22Rv1 (cell line): ENCODE measurements at regions not wholly inside any gene's neighbourhood (a gene's known extent, or its start where the extent isn't known, plus 50 kb on each side); places are given as distances from the start of the nearest gene placed in this dataset.

Experiments used
- H3K27ac ChIP-seq: fragments of 450-650 bp; 2 replicates; pipeline ENCODE4 v1.5.1; 2017
- ZFX ChIP-seq: fragments of 450-650 bp; IDR thresholded peaks from 2 replicates; pipeline ENCODE4 v1.6.1; 2017; ENCODE audit warnings: antibody characterized with exemption, borderline replicate concordance
- TF ChIP-seq, protein P1 (sequence below): fragments of 450-650 bp; IDR thresholded peaks from 2 replicates; pipeline ENCODE4 v1.5.1; 2017; ENCODE audit warnings: mild to moderate bottlenecking

DNA sequence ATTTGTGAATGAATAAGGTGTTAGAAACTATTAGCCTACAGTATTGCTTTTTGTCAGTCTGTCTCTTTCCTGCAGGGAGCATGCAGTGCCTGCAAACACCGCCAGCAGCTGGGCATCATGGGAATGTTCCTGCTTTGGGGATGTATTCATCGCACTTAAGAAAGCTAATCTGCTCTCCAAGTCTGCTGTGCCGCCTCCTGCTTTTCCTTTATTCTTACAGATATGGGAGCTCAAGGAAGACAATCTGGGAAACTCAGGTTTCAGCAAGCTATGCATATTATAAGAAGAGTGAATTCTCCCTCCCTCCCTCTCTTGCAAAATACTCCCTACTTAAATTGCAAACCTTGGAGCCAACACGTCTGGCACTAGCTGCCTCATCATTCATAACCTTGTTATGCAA is 479.2 kb upstream of the ACVR2A start:
- no peak for TF ChIP-seq ZFX
- TF ChIP-seq, protein P1, sequence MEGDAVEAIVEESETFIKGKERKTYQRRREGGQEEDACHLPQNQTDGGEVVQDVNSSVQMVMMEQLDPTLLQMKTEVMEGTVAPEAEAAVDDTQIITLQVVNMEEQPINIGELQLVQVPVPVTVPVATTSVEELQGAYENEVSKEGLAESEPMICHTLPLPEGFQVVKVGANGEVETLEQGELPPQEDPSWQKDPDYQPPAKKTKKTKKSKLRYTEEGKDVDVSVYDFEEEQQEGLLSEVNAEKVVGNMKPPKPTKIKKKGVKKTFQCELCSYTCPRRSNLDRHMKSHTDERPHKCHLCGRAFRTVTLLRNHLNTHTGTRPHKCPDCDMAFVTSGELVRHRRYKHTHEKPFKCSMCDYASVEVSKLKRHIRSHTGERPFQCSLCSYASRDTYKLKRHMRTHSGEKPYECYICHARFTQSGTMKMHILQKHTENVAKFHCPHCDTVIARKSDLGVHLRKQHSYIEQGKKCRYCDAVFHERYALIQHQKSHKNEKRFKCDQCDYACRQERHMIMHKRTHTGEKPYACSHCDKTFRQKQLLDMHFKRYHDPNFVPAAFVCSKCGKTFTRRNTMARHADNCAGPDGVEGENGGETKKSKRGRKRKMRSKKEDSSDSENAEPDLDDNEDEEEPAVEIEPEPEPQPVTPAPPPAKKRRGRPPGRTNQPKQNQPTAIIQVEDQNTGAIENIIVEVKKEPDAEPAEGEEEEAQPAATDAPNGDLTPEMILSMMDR = no peak
- no peak overlapping the region for H3K27ac ChIP-seq

GRCh38 chr2:147364597-147364996 is 480.2 kb upstream of the ACVR2A start:
- no peak overlapping the region for H3K27ac ChIP-seq
- no peak for TF ChIP-seq ZFX

- no peak for TF ChIP-seq ZFX
- TF ChIP-seq, protein P1 = no peak
These were observed 481.6 kb upstream of the ACVR2A start for GRCh38 chr2:147363181-147363580.

DNA sequence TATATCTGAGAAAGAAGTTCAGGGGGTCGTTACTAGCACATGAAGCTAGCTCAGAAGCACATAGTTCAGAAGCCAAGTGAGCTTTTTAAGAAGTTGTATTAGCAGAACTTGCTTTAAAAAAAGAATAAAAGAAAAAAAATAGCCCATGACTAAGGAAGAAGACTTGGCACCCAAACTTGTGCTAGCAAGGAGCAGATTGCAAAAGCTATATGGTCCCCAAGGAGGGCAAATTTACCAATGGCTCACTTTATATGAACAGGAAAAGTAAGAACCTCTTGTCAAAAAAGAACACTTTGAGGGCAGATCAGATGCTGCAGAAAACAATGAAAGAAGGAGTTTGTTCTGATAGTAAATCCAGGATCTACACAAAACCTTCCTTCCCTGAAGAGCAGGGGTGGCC is 486.5 kb upstream of the ACVR2A start:
- no peak for TF ChIP-seq ZFX
- TF ChIP-seq, protein P1 = no peak
- H3K27ac ChIP-seq = no peak overlapping the region

More at GRCh38 chr2:147363181-147363580, 481.6 kb upstream of the ACVR2A start:
- no peak overlapping the region for H3K27ac ChIP-seq

DNA sequence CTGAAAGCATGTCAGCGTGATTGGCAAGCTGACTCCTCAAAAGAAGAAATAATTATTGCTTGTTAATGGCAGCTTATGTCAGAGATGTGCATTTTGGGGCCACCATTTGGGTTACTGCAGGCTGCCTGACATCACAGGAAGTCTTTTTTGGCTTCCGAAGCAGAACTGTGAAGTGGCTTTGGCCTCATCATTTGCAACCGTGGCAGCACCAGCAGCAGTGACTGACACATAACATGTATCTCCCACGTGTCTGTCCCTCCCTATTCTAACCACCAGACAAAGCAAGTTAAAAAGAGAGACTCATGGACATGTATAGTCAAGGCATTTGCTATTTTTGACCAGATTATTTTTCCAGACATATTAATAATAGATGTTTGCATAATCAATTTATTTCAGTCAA is 488.7 kb upstream of the ACVR2A start:
- no peak for TF ChIP-seq ZFX
- TF ChIP-seq, protein P1 = no peak
- H3K27ac ChIP-seq = no peak overlapping the region

DNA sequence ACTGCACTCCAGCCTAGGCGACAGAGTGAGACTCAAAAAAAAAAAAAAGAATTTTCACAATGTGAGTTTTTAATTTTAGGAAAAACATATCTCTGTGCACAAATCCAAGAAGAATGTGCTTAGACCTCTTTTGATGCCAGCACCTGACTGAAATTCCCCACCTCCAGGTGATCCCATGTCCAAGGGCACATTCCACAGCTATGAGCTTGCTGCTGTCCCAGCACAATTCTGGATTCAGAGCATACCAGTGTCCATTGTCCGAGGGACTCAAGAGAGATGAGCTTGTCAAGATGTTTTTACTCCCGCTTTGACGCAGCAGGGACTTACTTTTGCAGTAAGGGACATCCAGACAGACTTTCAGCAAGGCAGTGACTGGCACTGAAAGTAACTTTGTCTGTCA is 489.1 kb upstream of the ACVR2A start:
- no peak overlapping the region for H3K27ac ChIP-seq
- TF ChIP-seq, protein P1 = no peak
- no peak for TF ChIP-seq ZFX

- no peak for TF ChIP-seq ZFX
- TF ChIP-seq, protein P1 = no peak
- H3K27ac ChIP-seq = no peak overlapping the region
These were observed 491.8 kb upstream of the ACVR2A start for GRCh38 chr2:147353072-147353381.

GRCh38 chr2:147352264-147353071 is 492.4 kb upstream of the ACVR2A start:
- no peak for TF ChIP-seq ZFX
- TF ChIP-seq, protein P1 = no peak
- no peak overlapping the region for H3K27ac ChIP-seq
